ENCODE measurements at regions not wholly inside any gene's neighbourhood (a gene's known extent, or its start where the extent isn't known, plus 50 kb on each side); places are given as distances from the start of the nearest gene placed in this dataset.

DNA sequence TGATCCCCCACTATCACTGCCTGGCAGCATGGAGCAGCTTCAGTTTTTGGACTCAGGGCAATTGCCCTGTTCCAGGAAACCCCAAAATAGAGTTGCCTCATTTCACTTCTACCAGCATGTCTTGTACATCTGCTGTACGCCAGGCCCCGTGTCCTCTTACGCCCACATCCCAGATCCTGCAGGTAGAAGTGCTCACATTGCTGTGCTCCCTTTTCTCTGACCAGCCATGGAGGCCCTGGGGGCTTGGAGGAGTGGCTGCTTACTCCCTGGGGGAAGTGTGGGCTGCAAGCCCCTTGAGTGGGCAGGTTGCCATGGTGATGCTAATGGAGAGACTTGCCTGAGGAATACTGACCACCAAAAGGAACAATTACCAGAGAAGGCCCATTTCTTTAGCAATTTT lies 55.6 kb upstream of the KCNIP1 start:
- TF ChIP-seq, protein P1, sequence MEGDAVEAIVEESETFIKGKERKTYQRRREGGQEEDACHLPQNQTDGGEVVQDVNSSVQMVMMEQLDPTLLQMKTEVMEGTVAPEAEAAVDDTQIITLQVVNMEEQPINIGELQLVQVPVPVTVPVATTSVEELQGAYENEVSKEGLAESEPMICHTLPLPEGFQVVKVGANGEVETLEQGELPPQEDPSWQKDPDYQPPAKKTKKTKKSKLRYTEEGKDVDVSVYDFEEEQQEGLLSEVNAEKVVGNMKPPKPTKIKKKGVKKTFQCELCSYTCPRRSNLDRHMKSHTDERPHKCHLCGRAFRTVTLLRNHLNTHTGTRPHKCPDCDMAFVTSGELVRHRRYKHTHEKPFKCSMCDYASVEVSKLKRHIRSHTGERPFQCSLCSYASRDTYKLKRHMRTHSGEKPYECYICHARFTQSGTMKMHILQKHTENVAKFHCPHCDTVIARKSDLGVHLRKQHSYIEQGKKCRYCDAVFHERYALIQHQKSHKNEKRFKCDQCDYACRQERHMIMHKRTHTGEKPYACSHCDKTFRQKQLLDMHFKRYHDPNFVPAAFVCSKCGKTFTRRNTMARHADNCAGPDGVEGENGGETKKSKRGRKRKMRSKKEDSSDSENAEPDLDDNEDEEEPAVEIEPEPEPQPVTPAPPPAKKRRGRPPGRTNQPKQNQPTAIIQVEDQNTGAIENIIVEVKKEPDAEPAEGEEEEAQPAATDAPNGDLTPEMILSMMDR (conservative IDR thresholded peaks at IDR 0.05; ENCODE audit: low read depth, low read length), result no peak
- TF ChIP-seq EZH2phosphoT487 (IDR thresholded peaks at IDR 0.05; ENCODE audit: borderline replicate concordance, low read length), result no peak
- TF ChIP-seq EZH2 (IDR thresholded peaks at IDR 0.05; ENCODE audit: low read length, unreplicated experiment), result no peak

All from PC-3 (cell line).